ENCODE measurements at regions not wholly inside any gene's neighbourhood (a gene's known extent, or its start where the extent isn't known, plus 50 kb on each side); places are given as distances from the start of the nearest gene placed in this dataset.

GRCh38 chr12:42792265-42792664 lies 202.7 kb upstream of the PRICKLE1 start:
- DNase-seq, result no peak
- Mint-ChIP-seq H3K36me3 (no peaks in the 10 kb centered on the region), H3K9me3 (peaks cover 0 to 4% (median 0%) of the 10 kb centered on the region in 7 donors), H3K27ac (no peak overlapping the region), H3K4me1 (no peaks in the 10 kb centered on the region), H3K27me3 (peaks cover 5% of the 10 kb centered on the region), H3K4me3 (no peak overlapping the region)
- Histone ChIP-seq H3K27me3 (ENCODE audit: control insufficient read depth, insufficient read depth, low read length) (peaks cover 2% of the 10 kb centered on the region), H3K27ac (ENCODE audit: insufficient read depth, low read length, poor library complexity, severe bottlenecking) (no peak overlapping the region), H3K4me3 (ENCODE audit: low read depth, low read length) (no peak overlapping the region), H3K9me3 (ENCODE audit: control insufficient read depth in 2 of 2, low read length in 2 of 2) (no peaks in the 10 kb centered on the region), H3K36me3 (ENCODE audit: control insufficient read depth, insufficient read depth, low read length) (no peaks in the 10 kb centered on the region), H3K4me1 (ENCODE audit: control insufficient read depth, insufficient read depth, low read length, poor library complexity, severe bottlenecking) (no peaks in the 10 kb centered on the region)
- ATAC-seq (ENCODE audit: low read depth in 2 of 2), result no peak

- H3K9me3 Mint-ChIP-seq, result peaks cover 0 to 4% (median 0%) of the 10 kb centered on the region in 7 donors
Measured at GRCh38 chr12:42791399-42791798, 201.9 kb upstream of the PRICKLE1 start.

GRCh38 chr12:42790761-42791151 lies 201.2 kb upstream of the PRICKLE1 start:
- H3K9me3 Mint-ChIP-seq, result peaks cover 0 to 4% (median 0%) of the 10 kb centered on the region in 7 donors
- no peak for ATAC-seq (ENCODE audit: low read depth in 2 of 2)
- no peak overlapping the region for H3K4me3 ChIP-seq (ENCODE audit: low read depth, low read length)
- DNase-seq, result no peak
- H3K4me1 ChIP-seq (ENCODE audit: control insufficient read depth, insufficient read depth, low read length, poor library complexity, severe bottlenecking), result no peaks in the 10 kb centered on the region
- H3K36me3 Mint-ChIP-seq, result no peaks in the 10 kb centered on the region
- no peak overlapping the region for H3K27ac Mint-ChIP-seq
- no peaks in the 10 kb centered on the region for H3K9me3 ChIP-seq (ENCODE audit: control insufficient read depth in 2 of 2, low read length in 2 of 2)
- no peak overlapping the region for H3K27ac ChIP-seq (ENCODE audit: insufficient read depth, low read length, poor library complexity, severe bottlenecking)
- no peaks in the 10 kb centered on the region for H3K4me1 Mint-ChIP-seq
- H3K36me3 ChIP-seq (ENCODE audit: control insufficient read depth, insufficient read depth, low read length), result no peaks in the 10 kb centered on the region
- H3K27me3 ChIP-seq (ENCODE audit: control insufficient read depth, insufficient read depth, low read length), result peaks cover 2% of the 10 kb centered on the region
- peaks cover 5% of the 10 kb centered on the region for H3K27me3 Mint-ChIP-seq
- H3K4me3 Mint-ChIP-seq, result no peak overlapping the region

More at GRCh38 chr12:42791399-42791798, 201.9 kb upstream of the PRICKLE1 start:
- DNase-seq, result no peak
- Histone ChIP-seq H3K9me3 (ENCODE audit: control insufficient read depth in 2 of 2, low read length in 2 of 2) (no peaks in the 10 kb centered on the region), H3K36me3 (ENCODE audit: control insufficient read depth, insufficient read depth, low read length) (no peaks in the 10 kb centered on the region), H3K4me1 (ENCODE audit: control insufficient read depth, insufficient read depth, low read length, poor library complexity, severe bottlenecking) (no peaks in the 10 kb centered on the region), H3K27me3 (ENCODE audit: control insufficient read depth, insufficient read depth, low read length) (peaks cover 2% of the 10 kb centered on the region), H3K27ac (ENCODE audit: insufficient read depth, low read length, poor library complexity, severe bottlenecking) (no peak overlapping the region), H3K4me3 (ENCODE audit: low read depth, low read length) (no peak overlapping the region)
- no peak for ATAC-seq (ENCODE audit: low read depth in 2 of 2)
- H3K4me1 Mint-ChIP-seq, result no peaks in the 10 kb centered on the region
- H3K27ac Mint-ChIP-seq, result no peak overlapping the region
- no peaks in the 10 kb centered on the region for H3K36me3 Mint-ChIP-seq
- H3K27me3 Mint-ChIP-seq, result peaks cover 5% of the 10 kb centered on the region
- no peak overlapping the region for H3K4me3 Mint-ChIP-seq

- H3K36me3 Mint-ChIP-seq, result no peaks in the 10 kb centered on the region
- H3K27ac Mint-ChIP-seq, result no peak overlapping the region
- Histone ChIP-seq H3K36me3 (ENCODE audit: control insufficient read depth, insufficient read depth, low read length) (no peaks in the 10 kb centered on the region), H3K27me3 (ENCODE audit: control insufficient read depth, insufficient read depth, low read length) (peaks cover 2% of the 10 kb centered on the region), H3K27ac (ENCODE audit: insufficient read depth, low read length, poor library complexity, severe bottlenecking) (no peak overlapping the region), H3K4me3 (ENCODE audit: low read depth, low read length) (no peak overlapping the region), H3K9me3 (ENCODE audit: control insufficient read depth in 2 of 2, low read length in 2 of 2) (no peaks in the 10 kb centered on the region), H3K4me1 (ENCODE audit: control insufficient read depth, insufficient read depth, low read length, poor library complexity, severe bottlenecking) (no peaks in the 10 kb centered on the region)
- H3K4me1 Mint-ChIP-seq, result no peaks in the 10 kb centered on the region
- ATAC-seq (ENCODE audit: low read depth in 2 of 2) (no peak), DNase-seq (no peak)
- peaks cover 0 to 4% (median 0%) of the 10 kb centered on the region in 7 donors for H3K9me3 Mint-ChIP-seq
- H3K4me3 Mint-ChIP-seq, result peak overlapping the region in 1 of 4 donors; percentile 56
- peaks cover 5% of the 10 kb centered on the region for H3K27me3 Mint-ChIP-seq
Measured at GRCh38 chr12:42789808-42790760, 200.5 kb upstream of the PRICKLE1 start.

- peaks cover 0 to 3% (median 0%) of the 10 kb centered on the region in 7 donors for H3K9me3 Mint-ChIP-seq
- Histone ChIP-seq H3K4me1 (ENCODE audit: control insufficient read depth, insufficient read depth, low read length, poor library complexity, severe bottlenecking) (no peaks in the 10 kb centered on the region), H3K27me3 (ENCODE audit: control insufficient read depth, insufficient read depth, low read length) (peaks cover 2% of the 10 kb centered on the region), H3K27ac (ENCODE audit: insufficient read depth, low read length, poor library complexity, severe bottlenecking) (no peak overlapping the region), H3K36me3 (ENCODE audit: control insufficient read depth, insufficient read depth, low read length) (no peaks in the 10 kb centered on the region), H3K4me3 (ENCODE audit: low read depth, low read length) (no peak overlapping the region), H3K9me3 (ENCODE audit: control insufficient read depth in 2 of 2, low read length in 2 of 2) (no peaks in the 10 kb centered on the region)
- no peaks in the 10 kb centered on the region for H3K36me3 Mint-ChIP-seq
- H3K27me3 Mint-ChIP-seq, result peaks cover 5% of the 10 kb centered on the region
- H3K4me1 Mint-ChIP-seq, result no peaks in the 10 kb centered on the region
- ATAC-seq (ENCODE audit: low read depth in 2 of 2) (no peak), DNase-seq (no peak)
- H3K27ac Mint-ChIP-seq, result no peak overlapping the region
- H3K4me3 Mint-ChIP-seq, result no peak overlapping the region
Measured at GRCh38 chr12:42786400-42787148, 197.0 kb upstream of the PRICKLE1 start.

GRCh38 chr12:42785944-42786343 lies 196.4 kb upstream of the PRICKLE1 start:
- Mint-ChIP-seq H3K36me3 (no peaks in the 10 kb centered on the region), H3K4me1 (no peaks in the 10 kb centered on the region), H3K9me3 (peaks cover 0 to 3% (median 0%) of the 10 kb centered on the region in 7 donors), H3K27me3 (peaks cover 5% of the 10 kb centered on the region), H3K27ac (no peak overlapping the region), H3K4me3 (no peak overlapping the region)
- no peaks in the 10 kb centered on the region for H3K9me3 ChIP-seq (ENCODE audit: control insufficient read depth in 2 of 2, low read length in 2 of 2)
- DNase-seq (no peak), ATAC-seq (ENCODE audit: low read depth in 2 of 2) (no peak)
- H3K27ac ChIP-seq (ENCODE audit: insufficient read depth, low read length, poor library complexity, severe bottlenecking), result no peak overlapping the region
- no peaks in the 10 kb centered on the region for H3K36me3 ChIP-seq (ENCODE audit: control insufficient read depth, insufficient read depth, low read length)
- H3K27me3 ChIP-seq (ENCODE audit: control insufficient read depth, insufficient read depth, low read length), result peaks cover 1% of the 10 kb centered on the region
- H3K4me3 ChIP-seq (ENCODE audit: low read depth, low read length), result no peak overlapping the region
- H3K4me1 ChIP-seq (ENCODE audit: control insufficient read depth, insufficient read depth, low read length, poor library complexity, severe bottlenecking), result no peaks in the 10 kb centered on the region

GRCh38 chr12:42780671-42781070 lies 191.1 kb upstream of the PRICKLE1 start:
- H3K27ac ChIP-seq (ENCODE audit: insufficient read depth, low read length, poor library complexity, severe bottlenecking), result no peak overlapping the region
- H3K27me3 Mint-ChIP-seq, result peaks cover 6% of the 10 kb centered on the region
- H3K9me3 ChIP-seq (ENCODE audit: control insufficient read depth in 2 of 2, low read length in 2 of 2), result no peaks in the 10 kb centered on the region
- no peaks in the 10 kb centered on the region for H3K4me1 Mint-ChIP-seq
- ATAC-seq (ENCODE audit: low read depth in 2 of 2), result no peak
- DNase-seq, result no peak
- H3K4me3 Mint-ChIP-seq, result no peak overlapping the region
- H3K4me3 ChIP-seq (ENCODE audit: low read depth, low read length), result no peak overlapping the region
- no peaks in the 10 kb centered on the region for H3K36me3 Mint-ChIP-seq
- no peaks in the 10 kb centered on the region for H3K4me1 ChIP-seq (ENCODE audit: control insufficient read depth, insufficient read depth, low read length, poor library complexity, severe bottlenecking)
- no peak overlapping the region for H3K27ac Mint-ChIP-seq
- H3K9me3 Mint-ChIP-seq, result no peaks in the 10 kb centered on the region
- no peaks in the 10 kb centered on the region for H3K36me3 ChIP-seq (ENCODE audit: control insufficient read depth, insufficient read depth, low read length)
- no peaks in the 10 kb centered on the region for H3K27me3 ChIP-seq (ENCODE audit: control insufficient read depth, insufficient read depth, low read length)

Measured in CD4-positive, CD25-positive, alpha-beta regulatory T cell (primary cell).